ENCODE measurements at regions not wholly inside any gene's neighbourhood (a gene's known extent, or its start where the extent isn't known, plus 50 kb on each side); places are given as distances from the start of the nearest gene placed in this dataset.

DNA sequence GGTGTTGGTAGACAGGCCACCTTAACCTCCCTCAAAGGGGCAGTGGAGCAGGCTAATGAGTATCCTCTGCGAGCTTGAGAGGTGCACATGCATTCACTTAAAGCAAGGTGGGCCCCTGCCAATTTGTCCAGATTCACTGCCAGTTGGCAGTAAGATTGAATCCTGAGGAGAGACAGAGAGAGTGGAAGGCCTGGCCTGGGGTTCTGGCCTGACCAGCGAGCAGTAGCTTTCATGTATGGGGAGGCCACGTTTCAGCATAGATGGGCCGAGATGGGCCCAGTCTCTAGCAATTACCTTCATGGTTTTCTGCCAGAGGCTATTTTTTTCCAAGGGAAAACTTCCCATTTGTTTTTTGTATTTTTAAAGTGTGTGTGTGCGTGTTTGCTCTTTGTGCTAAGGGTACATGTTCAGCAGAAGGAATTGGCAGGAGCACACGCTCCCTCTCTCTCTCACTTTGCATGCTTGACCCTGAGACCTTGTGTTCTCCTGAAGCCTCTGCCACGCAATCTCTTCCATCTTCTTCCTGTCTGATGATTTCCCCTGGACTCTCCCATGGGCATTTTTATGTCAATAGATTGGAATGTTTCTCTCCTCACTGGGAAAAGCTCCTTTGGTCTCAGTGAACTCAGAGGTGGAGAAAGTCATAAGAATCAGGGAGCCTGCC is 215.8 kb upstream of the SFRP2 start:
- no peaks in the 10 kb centered on the region for H3K36me3 ChIP-seq (ENCODE audit: insufficient read depth)
- TF ChIP-seq CTCF (conservative IDR thresholded peaks at IDR 0.05; ENCODE audit: low read depth, low read length), result no peak
- no peak overlapping the region for H2AFZ ChIP-seq (ENCODE audit: low read depth)
- no peaks in the 10 kb centered on the region for H4K20me1 ChIP-seq (ENCODE audit: insufficient read depth)
- H3K79me2 ChIP-seq (ENCODE audit: insufficient read depth, low read depth), result no peaks in the 10 kb centered on the region
- H3K9ac ChIP-seq, result no peak overlapping the region
- no peaks in the 10 kb centered on the region for H3K4me1 ChIP-seq (ENCODE audit: low read depth, poor library complexity, severe bottlenecking)
- no peak overlapping the region for H3K27ac ChIP-seq
- no peak overlapping the region for H3K4me2 ChIP-seq
- H3K27me3 ChIP-seq (ENCODE audit: insufficient read depth, low read depth), result no peaks in the 10 kb centered on the region
- no peak overlapping the region for H3K4me3 ChIP-seq (IDR thresholded peaks at IDR 0.05; ENCODE audit: insufficient read depth, low read depth, low read length)

GRCh38 chr4:154004016-154004415 is 215.1 kb upstream of the SFRP2 start:
- H3K4me1 ChIP-seq (ENCODE audit: low read depth, poor library complexity, severe bottlenecking), result no peaks in the 10 kb centered on the region

GRCh38 chr4:154003378-154003777 is 214.5 kb upstream of the SFRP2 start:
- Histone ChIP-seq H3K4me2 (no peak overlapping the region), H4K20me1 (ENCODE audit: insufficient read depth) (no peaks in the 10 kb centered on the region), H3K4me1 (ENCODE audit: low read depth, poor library complexity, severe bottlenecking) (no peaks in the 10 kb centered on the region), H3K27me3 (ENCODE audit: insufficient read depth, low read depth) (no peaks in the 10 kb centered on the region), H3K27ac (no peak overlapping the region), H3K79me2 (ENCODE audit: insufficient read depth, low read depth) (no peaks in the 10 kb centered on the region), H3K9ac (no peak overlapping the region), H3K36me3 (ENCODE audit: insufficient read depth) (no peaks in the 10 kb centered on the region), H3K4me3 (IDR thresholded peaks at IDR 0.05; ENCODE audit: insufficient read depth, low read depth, low read length) (no peak overlapping the region), H2AFZ (ENCODE audit: low read depth) (no peak overlapping the region)
- TF ChIP-seq CTCF (conservative IDR thresholded peaks at IDR 0.05; ENCODE audit: low read depth, low read length), result no peak

More at GRCh38 chr4:154004016-154004415, 215.1 kb upstream of the SFRP2 start:
- Histone ChIP-seq H3K4me2 (no peak overlapping the region), H3K36me3 (ENCODE audit: insufficient read depth) (no peaks in the 10 kb centered on the region), H3K79me2 (ENCODE audit: insufficient read depth, low read depth) (no peaks in the 10 kb centered on the region), H4K20me1 (ENCODE audit: insufficient read depth) (no peaks in the 10 kb centered on the region), H3K27me3 (ENCODE audit: insufficient read depth, low read depth) (no peaks in the 10 kb centered on the region), H2AFZ (ENCODE audit: low read depth) (no peak overlapping the region), H3K27ac (no peak overlapping the region), H3K4me3 (IDR thresholded peaks at IDR 0.05; ENCODE audit: insufficient read depth, low read depth, low read length) (no peak overlapping the region), H3K9ac (no peak overlapping the region)
- TF ChIP-seq CTCF (conservative IDR thresholded peaks at IDR 0.05; ENCODE audit: low read depth, low read length), result no peak

- Histone ChIP-seq H3K36me3 (ENCODE audit: insufficient read depth) (no peaks in the 10 kb centered on the region), H3K4me3 (IDR thresholded peaks at IDR 0.05; ENCODE audit: insufficient read depth, low read depth, low read length) (no peak overlapping the region), H3K4me2 (no peak overlapping the region), H3K9ac (no peak overlapping the region), H3K4me1 (ENCODE audit: low read depth, poor library complexity, severe bottlenecking) (no peaks in the 10 kb centered on the region), H4K20me1 (ENCODE audit: insufficient read depth) (no peaks in the 10 kb centered on the region), H3K79me2 (ENCODE audit: insufficient read depth, low read depth) (no peaks in the 10 kb centered on the region), H3K27me3 (ENCODE audit: insufficient read depth, low read depth) (no peaks in the 10 kb centered on the region), H2AFZ (ENCODE audit: low read depth) (no peak overlapping the region), H3K27ac (no peak overlapping the region)
- TF ChIP-seq CTCF (conservative IDR thresholded peaks at IDR 0.05; ENCODE audit: low read depth, low read length), result no peak
These were observed 212.3 kb upstream of the SFRP2 start for GRCh38 chr4:154001193-154001592.
